ENCODE measurements at regions not wholly inside any gene's neighbourhood (a gene's known extent, or its start where the extent isn't known, plus 50 kb on each side); places are given as distances from the start of the nearest gene placed in this dataset.

- no peaks in the 10 kb centered on the region; the same call in 1 of the 2 replicates for H3K27me3 ChIP-seq (ENCODE audit: insufficient read depth, low read length)
- no peaks in the 10 kb centered on the region for H3K79me2 ChIP-seq (ENCODE audit: insufficient read depth, low read length)
- H3K4me3 ChIP-seq (replicated peaks in 1 of 2; ENCODE audit: low read depth in 1 of 2, low read length in 2 of 2), result no peak overlapping the region
- TF ChIP-seq CBX3 (IDR thresholded peaks at IDR 0.05; ENCODE audit: low read depth) (no peak), POLR2A (IDR thresholded peaks at IDR 0.05; ENCODE audit: borderline replicate concordance, extremely low read depth, insufficient read depth, insufficient read length) (no peak), ZBTB33 (IDR thresholded peaks at IDR 0.05; ENCODE audit: extremely low read depth, insufficient replicate concordance, low read length) (no peak), RAD21 (IDR thresholded peaks at IDR 0.05; ENCODE audit: low read depth) (no peak), JUND (IDR thresholded peaks at IDR 0.05) (no peak), YY1 (IDR thresholded peaks at IDR 0.05; ENCODE audit: extremely low read depth, insufficient replicate concordance, low read depth, low read length) (no peak), TCF7L2 (IDR thresholded peaks at IDR 0.05; ENCODE audit: borderline replicate concordance, extremely low read depth, insufficient read depth, insufficient read length) (no peak), ELF1 (IDR thresholded peaks at IDR 0.05; ENCODE audit: borderline replicate concordance, low read depth) (no peak), FOSL1 (IDR thresholded peaks at IDR 0.05; ENCODE audit: low read depth) (no peak), SRF (IDR thresholded peaks at IDR 0.05; ENCODE audit: low read depth) (no peak), EGR1 (IDR thresholded peaks at IDR 0.05; ENCODE audit: low read depth) (no peak), ZFX (IDR thresholded peaks at IDR 0.05) (no peak), CEBPB (IDR thresholded peaks at IDR 0.05; ENCODE audit: low read depth) (no peak), CTCF (IDR thresholded peaks at IDR 0.05 in 2 of 3, conservative IDR thresholded peaks at IDR 0.05 in 1 of 3; ENCODE audit: borderline replicate concordance in 1 of 3, insufficient read depth in 1 of 3, low read depth in 2 of 3, low read length in 2 of 3) (no peak), ATF3 (IDR thresholded peaks at IDR 0.05) (no peak), SP1 (IDR thresholded peaks at IDR 0.05; ENCODE audit: low read depth) (no peak), REST (IDR thresholded peaks at IDR 0.05; ENCODE audit: low read depth) (no peak), MAX (IDR thresholded peaks at IDR 0.05) (no peak), POLR2AphosphoS5 (IDR thresholded peaks at IDR 0.05; ENCODE audit: low read depth, low read length) (no peak), SIN3A (IDR thresholded peaks at IDR 0.05; ENCODE audit: low read depth) (no peak)
- H4K20me1 ChIP-seq (ENCODE audit: insufficient read depth), result no peaks in the 10 kb centered on the region
- no TSS peak for BruUV-seq (replicated peaks)
- no peak overlapping the region for H3K4me2 ChIP-seq (ENCODE audit: low read length)
- ChIA-PET POLR2A (no interaction called here), RAD21 (ENCODE audit: low non-redundant PET in 1 of 2, low total read pairs in 2 of 2, uncharacterized antibody in 2 of 2, unreplicated experiment in 2 of 2) (no interaction called here), CTCF (no interaction called here)
- no peaks in the 10 kb centered on the region for H3K4me1 ChIP-seq (ENCODE audit: control insufficient read depth in 1 of 2, insufficient read depth in 2 of 2, low read length in 2 of 2)
- H3K9ac ChIP-seq (ENCODE audit: low read length), result no peak overlapping the region
- H3K9me2 ChIP-seq (ENCODE audit: insufficient read depth), result no peaks in the 10 kb centered on the region
- no peaks in the 10 kb centered on the region for H3K36me3 ChIP-seq (ENCODE audit: control insufficient read depth in 1 of 2, insufficient read depth in 2 of 2, low read length in 2 of 2)
- H3K27ac ChIP-seq (ENCODE audit: low read depth, low read length), result no peak overlapping the region
- no peak overlapping the region for H2AFZ ChIP-seq (ENCODE audit: low read depth, low read length, poor library complexity, severe bottlenecking)
- intact Hi-C loops (cut with micrococcal nuclease), result no loop called here
- ATAC-seq, result no peak
- H3K9me3 ChIP-seq (ENCODE audit: control insufficient read depth in 1 of 2, insufficient read depth in 1 of 2, low read depth in 1 of 2, low read length in 2 of 2), result no peaks in the 10 kb centered on the region
- no peak for DNase-seq (ENCODE audit: low read depth, low spot score)
These were observed 282.4 kb upstream of the RTL1 start for GRCh38 chr14:101185946-101186345.
